Right lobe of liver (tissue), 6 donors: ENCODE measurements at regions not wholly inside any gene's neighbourhood (a gene's known extent, or its start where the extent isn't known, plus 50 kb on each side); places are given as distances from the start of the nearest gene placed in this dataset.

Experiments used
- ATAC-seq, 4 donors: fragments of 200-7000 bp; cut with Tn5 transposase; one replicate each; pipeline ENCODE4 v1.9.1; 2020; ENCODE audit warnings: mild to moderate bottlenecking in 4 of 4, moderate library complexity in 4 of 4
- DNase-seq, 3 donors: peaks; one replicate each; pipeline ENCODE4 v3.0.0-alpha.2; 2020
- H3K27ac ChIP-seq, 3 donors: fragments of 200-600 bp; one replicate each; pipeline ENCODE4 v1.8.0; 2022
- H3K27me3 ChIP-seq, 2 donors: fragments of 200-600 bp; one replicate each; pipeline ENCODE4 v1.8.0; 2022
- H3K36me3 ChIP-seq, 4 donors: fragments of 200-600 bp; sonication (generic) in 1 of 4; one replicate each; pipeline versions ENCODE4 v1.5.1 to v1.8.0; 2017 to 2022; ENCODE audit warnings: control low read depth in 1 of 4
- H3K4me1 ChIP-seq, 4 donors: fragments of 200-600 bp; sonication (generic) in 1 of 4; one replicate each; pipeline versions ENCODE4 v1.5.1 to v1.8.0; 2017 to 2022; ENCODE audit warnings: control low read depth in 1 of 4
- H3K4me3 ChIP-seq, 3 donors: fragments of 200-600 bp; one replicate each; pipeline ENCODE4 v1.8.0; 2022
- H3K9me3 ChIP-seq, 4 donors: fragments of 200-600 bp; sonication (generic) in 1 of 4; one replicate each; pipeline versions ENCODE4 v1.5.1 to v1.8.0; 2017 to 2022; ENCODE audit warnings: control low read depth in 1 of 4
- CTCF ChIP-seq, 4 donors: fragments of 200-600 bp in 3 of 4; fragments of 450-650 bp in 1 of 4; IDR thresholded peaks; one replicate each; pipeline versions ENCODE4 v1.5.1 to v1.8.0; 2016 to 2022; ENCODE audit warnings: antibody characterized with exemption in 4 of 4, mild to moderate bottlenecking in 2 of 4
- POLR2A ChIP-seq: fragments of 450-650 bp; IDR thresholded peaks from one replicate; pipeline ENCODE4 v1.6.1; 2017; ENCODE audit warnings: antibody characterized with exemption, mild to moderate bottlenecking
- WGBS: methylation state at CpG from one replicate; pipeline ENCODE4 v1.1.6; 2018; ENCODE audit warnings: low coverage, low lambda C conversion rate; ENCODE audit not compliant: insufficient coverage; ENCODE audit errors: missing lambda C conversion rate; 5-methylcytosine and 5-hydroxymethylcytosine counted together
- intact Hi-C, 2 donors: fragments of 100-400 bp; cut with DNase I; formaldehyde crosslinking; loops; one replicate each; pipeline versions ENCODE4 v1.11.2 to v1.14.1; 2022
- donor health status: DM: no; HTN: yes; CAD: no.
- donor health status: DM: no; HTN: no; CAD: no.
- donor health status: DM: no; HTN: no; CAD: no.
- donor health status: DM: no; HTN: yes; CAD: no.
- donor health status: DM: no; HTN: yes; CAD: no.

DNA sequence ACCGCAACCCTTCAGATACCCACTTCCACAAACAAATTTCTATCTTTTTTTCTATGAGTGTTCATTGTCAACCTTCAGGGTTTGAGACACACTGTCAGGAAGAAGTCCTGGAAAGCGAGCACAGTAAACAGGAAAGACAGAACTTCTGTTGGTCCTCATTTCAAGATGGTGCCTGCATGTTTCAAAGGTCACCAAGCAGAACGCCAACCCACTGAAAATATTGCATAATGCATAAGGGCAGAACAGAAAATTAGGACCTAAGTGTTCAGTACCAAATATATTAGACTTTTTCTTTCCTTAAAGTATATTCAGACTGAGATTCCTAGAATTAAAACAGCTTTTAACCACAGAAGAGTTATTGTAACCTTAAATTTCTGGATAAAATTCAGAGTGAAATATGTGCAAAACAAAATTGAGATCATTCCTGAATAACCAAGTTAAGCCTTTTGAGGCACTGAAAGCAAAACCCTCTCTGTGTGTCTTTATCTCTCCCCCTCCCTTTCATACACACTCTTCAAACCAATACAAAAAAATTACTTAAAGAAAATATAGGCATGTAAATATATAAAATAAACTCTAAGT lies 387.8 kb upstream of the THBS1 start:
- H3K27ac ChIP-seq, result no peak overlapping the region
- ATAC-seq (no peak), DNase-seq (no peak)
- no peaks in the 10 kb centered on the region for H3K4me1 ChIP-seq
- intact Hi-C loops, result no loop called here
- no peaks in the 10 kb centered on the region for H3K9me3 ChIP-seq
- TF ChIP-seq CTCF (IDR thresholded peaks at IDR 0.05) (no peak), POLR2A (no peak)
- H3K36me3 ChIP-seq, result no peaks in the 10 kb centered on the region
- 78% methylated on average over 3 of the region's 3 CpGs for WGBS
- H3K4me3 ChIP-seq, result no peak overlapping the region
- no peaks in the 10 kb centered on the region for H3K27me3 ChIP-seq

DNA sequence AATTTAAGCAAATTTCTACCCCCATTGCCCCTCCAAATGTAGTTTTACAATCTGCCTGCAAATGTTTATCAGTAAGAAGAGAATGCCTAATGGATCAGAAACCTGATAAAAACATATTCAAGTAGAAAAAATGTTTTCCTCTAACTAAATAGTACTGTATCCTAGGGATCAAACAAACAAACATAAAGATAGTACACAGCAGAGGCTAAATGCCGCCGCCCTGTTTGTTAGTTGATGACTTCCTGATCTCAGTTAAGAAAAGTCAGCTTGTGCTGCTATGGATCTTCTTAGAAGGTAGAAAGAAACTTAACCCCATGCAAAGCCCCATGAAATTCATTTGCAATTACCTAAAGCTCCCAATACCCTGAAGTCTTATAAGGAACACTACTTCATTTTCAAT lies 387.3 kb upstream of the THBS1 start:
- H3K4me1 ChIP-seq, result no peaks in the 10 kb centered on the region
- ATAC-seq, result no peak
- no peak for TF ChIP-seq CTCF (IDR thresholded peaks at IDR 0.05)
- TF ChIP-seq POLR2A, result no peak
- no peak overlapping the region for H3K27ac ChIP-seq
- no peaks in the 10 kb centered on the region for H3K9me3 ChIP-seq
- H3K4me3 ChIP-seq, result no peak overlapping the region
- intact Hi-C loops, result no loop called here
- no peak for DNase-seq
- H3K36me3 ChIP-seq, result no peaks in the 10 kb centered on the region
- WGBS, result 62% methylated on average over 2 of the region's 2 CpGs
- H3K27me3 ChIP-seq, result no peaks in the 10 kb centered on the region

DNA sequence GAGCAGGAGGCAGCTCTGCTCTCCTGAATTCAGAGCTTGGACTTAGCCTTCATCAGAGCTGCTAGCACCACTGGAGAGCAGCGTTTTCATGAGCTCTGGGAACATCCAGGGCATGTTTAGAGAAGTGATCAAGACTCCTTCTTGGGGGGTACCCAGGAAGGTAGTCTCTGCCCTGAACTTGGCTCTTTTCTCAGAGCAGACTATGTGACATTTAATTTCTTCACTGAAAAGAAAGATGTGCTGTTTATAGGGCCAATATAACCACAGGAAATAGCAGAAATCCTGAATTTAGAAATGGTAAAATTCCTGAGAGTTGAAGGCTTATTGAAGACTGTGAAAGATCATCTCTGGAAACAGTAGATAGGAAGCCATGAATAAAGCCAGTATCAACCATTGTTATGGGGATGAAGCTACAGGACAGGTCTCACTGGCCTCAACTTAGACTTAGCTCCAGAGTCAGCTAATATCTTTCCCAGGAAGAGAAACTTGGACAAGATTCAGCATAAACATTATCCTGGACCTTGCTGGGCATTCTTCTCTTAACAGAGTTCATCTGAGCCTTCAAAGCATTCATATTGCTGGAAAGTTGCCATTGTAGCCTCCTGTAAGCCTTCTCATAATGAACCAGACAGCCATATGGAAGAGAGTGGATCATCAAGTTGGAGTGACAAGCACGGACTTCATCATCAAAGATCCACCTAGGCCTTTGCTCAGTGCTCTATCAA lies 386.6 kb upstream of the THBS1 start:
- no peaks in the 10 kb centered on the region for H3K36me3 ChIP-seq
- WGBS, result 72% methylated on average over 2 of the region's 2 CpGs
- no peaks in the 10 kb centered on the region for H3K27me3 ChIP-seq
- no peak overlapping the region for H3K27ac ChIP-seq
- TF ChIP-seq POLR2A (no peak), CTCF (IDR thresholded peaks at IDR 0.05) (no peak)
- H3K9me3 ChIP-seq, result no peaks in the 10 kb centered on the region
- intact Hi-C loops, result no loop called here
- DNase-seq, result no peak
- H3K4me3 ChIP-seq, result no peak overlapping the region
- H3K4me1 ChIP-seq, result no peaks in the 10 kb centered on the region
- ATAC-seq, result no peak

DNA sequence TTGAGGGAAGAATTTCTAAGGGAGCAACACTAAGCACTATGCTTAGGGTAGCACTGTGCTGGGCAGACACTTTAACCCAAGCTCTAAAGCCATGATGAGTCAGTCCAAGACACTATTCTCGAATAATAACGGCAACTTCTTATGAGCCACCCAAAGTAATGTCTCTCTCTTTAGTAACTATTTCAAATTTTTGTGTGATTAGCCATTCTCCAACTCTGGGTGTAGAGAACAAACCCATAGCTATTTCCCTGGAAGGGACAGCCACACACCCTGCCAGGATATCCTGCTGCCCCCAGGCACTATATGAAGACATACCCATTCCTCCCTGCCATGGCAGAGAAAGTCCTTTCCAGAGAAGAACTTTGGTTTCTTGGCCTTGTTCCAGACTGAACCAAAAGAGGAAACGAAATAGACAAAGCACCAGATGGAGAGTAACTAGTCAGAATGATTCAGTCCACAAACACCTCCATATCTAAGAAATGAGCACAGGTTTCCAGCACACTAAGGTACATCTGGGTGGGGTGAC lies 384.9 kb upstream of the THBS1 start:
- Histone ChIP-seq H3K4me1 (no peaks in the 10 kb centered on the region), H3K27ac (no peak overlapping the region), H3K4me3 (no peak overlapping the region), H3K36me3 (no peaks in the 10 kb centered on the region), H3K9me3 (no peaks in the 10 kb centered on the region), H3K27me3 (no peaks in the 10 kb centered on the region)
- no peak for TF ChIP-seq CTCF (IDR thresholded peaks at IDR 0.05)
- TF ChIP-seq POLR2A, result no peak
- ATAC-seq (no peak), DNase-seq (no peak)
- 73% methylated on average over 3 of the region's 3 CpGs for WGBS
- intact Hi-C loops, result no loop called here
